ENCODE measurements at regions not wholly inside any gene's neighbourhood (a gene's known extent, or its start where the extent isn't known, plus 50 kb on each side); places are given as distances from the start of the nearest gene placed in this dataset.

- Histone ChIP-seq H3K4me2 (ENCODE audit: low read length, poor library complexity, severe bottlenecking) (no peak overlapping the region), H3K14ac (ENCODE audit: low read length in 2 of 2) (no peak overlapping the region), H3K9me3 (ENCODE audit: control insufficient read depth, low read length) (no peaks in the 10 kb centered on the region), H3K79me1 (replicated peaks; ENCODE audit: low read length, poor library complexity, severe bottlenecking) (no peaks in the 10 kb centered on the region), H2AK5ac (ENCODE audit: low read length, severe bottlenecking) (no peak overlapping the region), H2BK5ac (ENCODE audit: low read depth, low read length, poor library complexity, severe bottlenecking) (no peak overlapping the region), H3K27ac (ENCODE audit: low read length, poor library complexity, severe bottlenecking) (no peak overlapping the region), H2BK120ac (ENCODE audit: low read depth, low read length) (no peak overlapping the region), H3K4me3 (ENCODE audit: insufficient read depth in 1 of 2, low read depth in 1 of 2, low read length in 2 of 2) (no peak overlapping the region), H3K36me3 (ENCODE audit: control insufficient read depth in 1 of 2, insufficient read depth in 2 of 2, low read depth in 1 of 2, low read length in 2 of 2) (no peaks in the 10 kb centered on the region), H2BK15ac (ENCODE audit: low read depth, poor library complexity, severe bottlenecking) (no peak overlapping the region), H4K8ac (ENCODE audit: low read length) (no peak overlapping the region), H3K9ac (ENCODE audit: low read length) (no peak overlapping the region), H2BK12ac (ENCODE audit: low read length in 2 of 2) (no peak overlapping the region), H3K4ac (ENCODE audit: low read depth in 1 of 2, low read length in 2 of 2) (no peak overlapping the region), H3K4me1 (ENCODE audit: control insufficient read depth, insufficient read depth, low read depth, low read length) (no peaks in the 10 kb centered on the region), H3K18ac (ENCODE audit: low read depth in 1 of 2, low read length in 2 of 2) (no peak overlapping the region), H4K91ac (ENCODE audit: low read length) (no peak overlapping the region), H3K27me3 (ENCODE audit: control insufficient read depth in 1 of 2, insufficient read depth in 1 of 2, low read length in 2 of 2) (no peaks in the 10 kb centered on the region), H2AFZ (ENCODE audit: low read depth, low read length) (no peak overlapping the region), H3K23ac (ENCODE audit: low read length in 2 of 2) (no peak overlapping the region)
- 97% methylated on average over 5 of the region's 5 CpGs for whole genome bisulfite sequencing
- no peak for DNase-seq
These were observed 71.2 kb upstream of the CREB1 start for GRCh38 chr2:207458582-207458981.

DNA sequence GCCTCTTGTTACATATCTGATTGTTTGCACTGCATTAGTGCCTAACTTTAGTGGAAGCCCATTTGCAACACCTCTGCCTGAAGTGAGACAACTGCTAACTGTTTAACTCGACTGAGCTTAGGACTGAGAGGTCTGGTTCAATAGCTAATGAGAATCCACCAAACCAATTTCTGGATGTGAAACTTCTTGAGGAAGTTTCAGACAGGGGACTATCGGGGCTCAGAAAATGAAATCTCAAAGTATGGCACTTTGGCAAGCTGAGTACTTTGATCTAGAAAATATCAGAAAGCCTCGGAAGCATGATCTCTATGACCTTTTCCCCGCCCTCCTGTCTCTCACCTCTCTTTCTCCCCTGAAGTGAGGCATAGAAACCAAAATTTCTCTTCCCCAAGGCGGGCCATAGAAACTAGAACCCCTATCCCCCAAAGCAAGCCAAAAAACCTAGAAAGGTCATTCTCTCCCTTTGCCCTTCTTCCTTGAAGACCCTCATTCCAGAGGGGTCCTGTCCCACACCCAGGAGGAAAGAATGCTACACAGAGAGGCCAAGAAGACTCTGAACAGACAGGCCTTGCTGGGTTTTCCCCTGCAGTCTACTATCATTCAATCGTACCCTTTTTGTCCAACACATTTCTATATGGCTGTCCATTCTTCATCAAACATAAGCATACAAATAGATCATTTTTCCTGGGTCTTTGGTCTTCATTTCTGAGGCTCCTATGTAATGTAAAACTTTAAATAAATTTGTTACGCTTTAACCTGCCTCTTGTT lies 69.6 kb upstream of the CREB1 start:
- Histone ChIP-seq H3K27ac (ENCODE audit: low read length, poor library complexity, severe bottlenecking) (no peak overlapping the region), H2AK5ac (ENCODE audit: low read length, severe bottlenecking) (no peak overlapping the region), H2AFZ (ENCODE audit: low read depth, low read length) (no peak overlapping the region), H3K18ac (ENCODE audit: low read depth in 1 of 2, low read length in 2 of 2) (no peak overlapping the region), H3K79me1 (replicated peaks; ENCODE audit: low read length, poor library complexity, severe bottlenecking) (no peaks in the 10 kb centered on the region), H3K36me3 (ENCODE audit: control insufficient read depth in 1 of 2, insufficient read depth in 2 of 2, low read depth in 1 of 2, low read length in 2 of 2) (no peaks in the 10 kb centered on the region), H2BK5ac (ENCODE audit: low read depth, low read length, poor library complexity, severe bottlenecking) (no peak overlapping the region), H2BK12ac (ENCODE audit: low read length in 2 of 2) (no peak overlapping the region), H3K4ac (ENCODE audit: low read depth in 1 of 2, low read length in 2 of 2) (no peak overlapping the region), H3K14ac (ENCODE audit: low read length in 2 of 2) (no peak overlapping the region), H4K91ac (ENCODE audit: low read length) (no peak overlapping the region), H3K4me3 (ENCODE audit: insufficient read depth in 1 of 2, low read depth in 1 of 2, low read length in 2 of 2) (no peak overlapping the region), H2BK120ac (ENCODE audit: low read depth, low read length) (no peak overlapping the region), H3K4me2 (ENCODE audit: low read length, poor library complexity, severe bottlenecking) (no peak overlapping the region), H3K9me3 (ENCODE audit: control insufficient read depth, low read length) (no peaks in the 10 kb centered on the region), H3K9ac (ENCODE audit: low read length) (no peak overlapping the region), H3K4me1 (ENCODE audit: control insufficient read depth, insufficient read depth, low read depth, low read length) (no peaks in the 10 kb centered on the region), H4K8ac (ENCODE audit: low read length) (no peak overlapping the region), H3K27me3 (ENCODE audit: control insufficient read depth in 1 of 2, insufficient read depth in 1 of 2, low read length in 2 of 2) (no peaks in the 10 kb centered on the region), H2BK15ac (ENCODE audit: low read depth, poor library complexity, severe bottlenecking) (no peak overlapping the region), H3K23ac (ENCODE audit: low read length in 2 of 2) (no peak overlapping the region)
- no peak for DNase-seq
- WGBS, result 71% methylated on average over 6 of the region's 7 CpGs

DNA sequence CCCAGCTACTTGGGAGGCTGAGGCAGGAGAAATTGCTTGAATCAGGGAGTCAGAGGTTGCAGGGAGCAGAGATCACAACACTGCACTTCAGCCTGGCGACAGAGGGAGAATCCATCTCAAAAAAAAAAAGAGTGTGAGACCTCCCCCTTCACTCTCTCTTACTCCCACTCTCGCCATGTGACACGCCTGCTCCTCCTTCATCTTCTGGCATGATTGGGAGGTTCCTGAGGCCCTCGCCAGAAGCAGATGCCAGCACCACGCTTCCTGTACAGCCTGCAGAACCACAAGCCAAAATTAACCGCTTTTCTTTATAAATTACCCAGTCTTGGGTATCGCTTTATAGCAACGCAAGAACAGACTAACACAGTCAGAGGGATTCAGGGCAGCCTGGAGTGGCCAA lies 66.3 kb upstream of the CREB1 start:
- Histone ChIP-seq H3K4me3 (ENCODE audit: insufficient read depth in 1 of 2, low read depth in 1 of 2, low read length in 2 of 2) (no peak overlapping the region), H2BK120ac (ENCODE audit: low read depth, low read length) (no peak overlapping the region), H2BK5ac (ENCODE audit: low read depth, low read length, poor library complexity, severe bottlenecking) (no peak overlapping the region), H2BK15ac (ENCODE audit: low read depth, poor library complexity, severe bottlenecking) (no peak overlapping the region), H3K4ac (ENCODE audit: low read depth in 1 of 2, low read length in 2 of 2) (no peak overlapping the region), H3K9me3 (ENCODE audit: control insufficient read depth, low read length) (no peaks in the 10 kb centered on the region), H3K27me3 (ENCODE audit: control insufficient read depth in 1 of 2, insufficient read depth in 1 of 2, low read length in 2 of 2) (no peaks in the 10 kb centered on the region), H3K23ac (ENCODE audit: low read length in 2 of 2) (no peak overlapping the region), H3K4me2 (ENCODE audit: low read length, poor library complexity, severe bottlenecking) (no peak overlapping the region), H4K8ac (ENCODE audit: low read length) (no peak overlapping the region), H2AK5ac (ENCODE audit: low read length, severe bottlenecking) (no peak overlapping the region), H2AFZ (ENCODE audit: low read depth, low read length) (no peak overlapping the region), H2BK12ac (ENCODE audit: low read length in 2 of 2) (no peak overlapping the region), H4K91ac (ENCODE audit: low read length) (no peak overlapping the region), H3K14ac (ENCODE audit: low read length in 2 of 2) (no peak overlapping the region), H3K9ac (ENCODE audit: low read length) (no peak overlapping the region), H3K18ac (ENCODE audit: low read depth in 1 of 2, low read length in 2 of 2) (no peak overlapping the region), H3K79me1 (replicated peaks; ENCODE audit: low read length, poor library complexity, severe bottlenecking) (no peaks in the 10 kb centered on the region), H3K4me1 (ENCODE audit: control insufficient read depth, insufficient read depth, low read depth, low read length) (no peaks in the 10 kb centered on the region), H3K36me3 (ENCODE audit: control insufficient read depth in 1 of 2, insufficient read depth in 2 of 2, low read depth in 1 of 2, low read length in 2 of 2) (no peaks in the 10 kb centered on the region), H3K27ac (ENCODE audit: low read length, poor library complexity, severe bottlenecking) (no peak overlapping the region)
- WGBS, result 97% methylated on average over 8 of the region's 8 CpGs
- DNase-seq, result no peak

GRCh38 chr2:207464007-207464406 lies 65.8 kb upstream of the CREB1 start:
- no peak overlapping the region for H3K4me2 ChIP-seq (ENCODE audit: low read length, poor library complexity, severe bottlenecking)
- H3K18ac ChIP-seq (ENCODE audit: low read depth in 1 of 2, low read length in 2 of 2), result no peak overlapping the region
- no peak overlapping the region for H2BK120ac ChIP-seq (ENCODE audit: low read depth, low read length)
- H3K23ac ChIP-seq (ENCODE audit: low read length in 2 of 2), result no peak overlapping the region
- no peak overlapping the region for H3K4me3 ChIP-seq (ENCODE audit: insufficient read depth in 1 of 2, low read depth in 1 of 2, low read length in 2 of 2)
- H3K9me3 ChIP-seq (ENCODE audit: control insufficient read depth, low read length), result no peaks in the 10 kb centered on the region
- H3K27ac ChIP-seq (ENCODE audit: low read length, poor library complexity, severe bottlenecking), result no peak overlapping the region
- H4K91ac ChIP-seq (ENCODE audit: low read length), result no peak overlapping the region
- DNase-seq, result no peak
- no peak overlapping the region for H3K4ac ChIP-seq (ENCODE audit: low read depth in 1 of 2, low read length in 2 of 2)
- WGBS, result 97% methylated on average over 10 of the region's 10 CpGs
- no peaks in the 10 kb centered on the region for H3K4me1 ChIP-seq (ENCODE audit: control insufficient read depth, insufficient read depth, low read depth, low read length)
- no peaks in the 10 kb centered on the region for H3K36me3 ChIP-seq (ENCODE audit: control insufficient read depth in 1 of 2, insufficient read depth in 2 of 2, low read depth in 1 of 2, low read length in 2 of 2)
- H2AFZ ChIP-seq (ENCODE audit: low read depth, low read length), result no peak overlapping the region
- H2BK12ac ChIP-seq (ENCODE audit: low read length in 2 of 2), result no peak overlapping the region
- H3K27me3 ChIP-seq (ENCODE audit: control insufficient read depth in 1 of 2, insufficient read depth in 1 of 2, low read length in 2 of 2), result no peaks in the 10 kb centered on the region
- no peak overlapping the region for H2AK5ac ChIP-seq (ENCODE audit: low read length, severe bottlenecking)
- H2BK5ac ChIP-seq (ENCODE audit: low read depth, low read length, poor library complexity, severe bottlenecking), result no peak overlapping the region
- H2BK15ac ChIP-seq (ENCODE audit: low read depth, poor library complexity, severe bottlenecking), result no peak overlapping the region
- H3K14ac ChIP-seq (ENCODE audit: low read length in 2 of 2), result no peak overlapping the region
- H4K8ac ChIP-seq (ENCODE audit: low read length), result no peak overlapping the region
- H3K9ac ChIP-seq (ENCODE audit: low read length), result no peak overlapping the region
- no peaks in the 10 kb centered on the region for H3K79me1 ChIP-seq (replicated peaks; ENCODE audit: low read length, poor library complexity, severe bottlenecking)

Measured in mesenchymal stem cell (in vitro differentiated cells and primary cell).